A549 (cell line): ENCODE measurements at regions not wholly inside any gene's neighbourhood (a gene's known extent, or its start where the extent isn't known, plus 50 kb on each side); places are given as distances from the start of the nearest gene placed in this dataset.

Source experiments
- ATAC-seq, 2 experiments: fragments of 200-7000 bp in 1 of 2; fragments of >200 bp in 1 of 2; cut with Nextera tagmentation in 1 of 2; cut with Tn5 transposase in 1 of 2; 3 replicates each; pipeline versions ENCODE4 v1.8.0 to v1.9.1; 2018 to 2020; ENCODE audit warnings: mild to moderate bottlenecking in 1 of 2, moderate library complexity in 1 of 2
- CTCF ChIA-PET: fragments of 300-600 bp; sonication (Branson Sonifier 250); formaldehyde crosslinking; extraction: SDS; loops from one replicate; lab custom pipeline; 2021; ENCODE audit warnings: antibody characterized with exemption, inconsistent platforms; lab: Yijun Ruan, JAX
- POLR2A ChIA-PET: fragments of 350-600 bp; formaldehyde crosslinking; extraction: SDS; loops from one replicate; lab custom pipeline; 2021; ENCODE audit warnings: antibody characterized with exemption, inconsistent platforms; lab: Yijun Ruan, JAX
- DNase-seq, 2 experiments: peaks; one replicate each; pipeline versions ENCODE4 v3.0.0 to v3.0.0-alpha.2; 2011 to 2016; ENCODE audit warnings: low read depth in 1 of 2, low spot score in 1 of 2
- FAIRE-seq: peaks from 2 replicates; lab custom pipeline; 2011; peaks lifted over from hg19 to GRCh38; lab: Jason Lieb, UNC
- H3K27ac ChIP-seq, 2 experiments: fragments of >200 bp; sonication (Bioruptor Twin); formaldehyde crosslinking; 3 replicates each; pipeline ENCODE4 v1.5.1; 2016 to 2017
- H3K4me1 ChIP-seq: fragments of >200 bp; sonication (Bioruptor Twin); formaldehyde crosslinking; 3 replicates; pipeline ENCODE4 v1.6.1; 2016
- H3K4me2 ChIP-seq: fragments of >200 bp; sonication (Bioruptor Twin); formaldehyde crosslinking; 3 replicates; pipeline ENCODE4 v1.6.1; 2016
- H3K4me3 ChIP-seq: fragments of >200 bp; sonication (Bioruptor Twin); formaldehyde crosslinking; 3 replicates; pipeline ENCODE4 v1.5.1; 2016
- H3K9me3 ChIP-seq: fragments of >200 bp; sonication (Bioruptor Twin); formaldehyde crosslinking; 3 replicates; pipeline ENCODE4 v1.6.1; 2016
- CHD4 ChIP-seq: fragments of 200-600 bp; sonication (generic); IDR thresholded peaks from 2 replicates; pipeline ENCODE4 v1.6.1; 2016; ENCODE audit warnings: antibody characterized with exemption, mild to moderate bottlenecking, borderline replicate concordance
- CTCF ChIP-seq: fragments of >200 bp; sonication (Bioruptor Twin); formaldehyde crosslinking; IDR thresholded peaks from 3 replicates; pipeline ENCODE4 v1.5.1; 2016
- ELK1 ChIP-seq: fragments of 150-350 bp; IDR thresholded peaks from 2 replicates; pipeline ENCODE4 v1.6.1; 2014; ENCODE audit warnings: low read depth, mild to moderate bottlenecking, low read length
- EP300 ChIP-seq, 2 experiments: fragments of >200 bp; sonication (Bioruptor Twin); formaldehyde crosslinking; IDR thresholded peaks; 2 replicates in 1 of 2; 3 replicates in 1 of 2; pipeline ENCODE4 v1.6.1; 2016 to 2017
- FOSB ChIP-seq: fragments of 250-450 bp; sonication (Bioruptor Pico); IDR thresholded peaks from 2 replicates; pipeline ENCODE4 v1.5.0; 2020; ENCODE audit warnings: mild to moderate bottlenecking, moderate library complexity
- FOXS1 ChIP-seq: fragments of 250-450 bp; sonication (Bioruptor Pico); IDR thresholded peaks from 2 replicates; pipeline ENCODE4 v1.5.0; 2020; ENCODE audit warnings: mild to moderate bottlenecking, moderate library complexity
- HOXB13 ChIP-seq: fragments of 250-450 bp; sonication (Bioruptor Pico); IDR thresholded peaks from 2 replicates; pipeline ENCODE4 v1.5.0; 2020; ENCODE audit warnings: low read depth, mild to moderate bottlenecking, moderate library complexity
- MAZ ChIP-seq: fragments of 150-350 bp; IDR thresholded peaks from 2 replicates; pipeline ENCODE4 v1.6.1; 2014; ENCODE audit warnings: antibody characterized with exemption, low read depth, low read length, borderline replicate concordance
- NPAS2 ChIP-seq: fragments of 250-450 bp; sonication (Bioruptor Pico); IDR thresholded peaks from 2 replicates; pipeline ENCODE4 v1.8.0; 2022; ENCODE audit warnings: mild to moderate bottlenecking, moderate library complexity, borderline replicate concordance
- PBX3 ChIP-seq: IDR thresholded peaks from 2 replicates; pipeline ENCODE4 v1.6.1; 2012
- PHF8 ChIP-seq: fragments of 200-600 bp; sonication (generic); IDR thresholded peaks from 2 replicates; pipeline ENCODE4 v1.6.1; 2016; ENCODE audit warnings: low read depth, mild to moderate bottlenecking, antibody characterized with exemption, moderate library complexity, borderline replicate concordance
- RAD21 ChIP-seq, 2 experiments: fragments of >200 bp in 1 of 2; sonication (Bioruptor Twin) in 1 of 2; formaldehyde crosslinking in 1 of 2; IDR thresholded peaks in 1 of 2; conservative IDR thresholded peaks in 1 of 2; 2 replicates in 1 of 2; 3 replicates in 1 of 2; pipeline ENCODE4 v1.6.1; 2012 to 2018; ENCODE audit warnings: inconsistent platforms in 1 of 2
- RCOR1 ChIP-seq: fragments of 150-350 bp; IDR thresholded peaks from 2 replicates; pipeline ENCODE4 v1.6.1; 2014; ENCODE audit warnings: antibody characterized with exemption, low read length, low read depth
- RFX5 ChIP-seq: fragments of 450-650 bp; IDR thresholded peaks from 2 replicates; pipeline ENCODE4 v1.7.1; 2014; ENCODE audit warnings: antibody characterized with exemption, mild to moderate bottlenecking, moderate library complexity
- RNF2 ChIP-seq: fragments of 200-600 bp; sonication (generic); IDR thresholded peaks from 2 replicates; pipeline ENCODE4 v1.6.1; 2016; ENCODE audit warnings: low read depth, mild to moderate bottlenecking, antibody characterized with exemption, moderate library complexity, borderline replicate concordance
- SMC3 ChIP-seq: fragments of >200 bp; sonication (Bioruptor Twin); formaldehyde crosslinking; IDR thresholded peaks from 3 replicates; pipeline ENCODE4 v1.6.1; 2018; ENCODE audit warnings: inconsistent platforms
- SREBF2 ChIP-seq: fragments of 450-650 bp; IDR thresholded peaks from 2 replicates; pipeline ENCODE4 v1.6.1; 2014; ENCODE audit warnings: mild to moderate bottlenecking, moderate library complexity
- TFCP2L1 ChIP-seq: fragments of 250-450 bp; sonication (Bioruptor Pico); IDR thresholded peaks from 2 replicates; pipeline ENCODE4 v1.5.0; 2021; ENCODE audit warnings: mild to moderate bottlenecking
- WGBS: methylation state at CpG from one replicate; pipeline ENCODE4 v1.1.6; 2017; ENCODE audit errors: missing lambda C conversion rate; 5-methylcytosine and 5-hydroxymethylcytosine counted together

GRCh38 chr10:65348637-65349036 is 1577.2 kb upstream of the LRRTM3 start:
- FAIRE-seq (no peak), DNase-seq (no peak), ATAC-seq (no peak)
- H3K4me2 ChIP-seq = no peak overlapping the region
- no peaks in the 10 kb centered on the region; the same call in 2 of the 3 replicates for H3K9me3 ChIP-seq
- ChIA-PET CTCF (no interaction called here), POLR2A (no interaction called here)
- H3K4me3 ChIP-seq = no peak overlapping the region
- no peaks in the 10 kb centered on the region for H3K4me1 ChIP-seq
- H3K27ac ChIP-seq = no peak overlapping the region
- WGBS = 65% methylated on average over 8 of the region's 8 CpGs
- TF ChIP-seq HOXB13 (CRISPR knock-in tag) = no peak
- TF ChIP-seq CHD4 = no peak
- TF ChIP-seq EP300 (IDR thresholded peaks at IDR 0.05) = no peak
- no peak for TF ChIP-seq PBX3
- no peak for TF ChIP-seq FOXS1 (CRISPR knock-in tag)

- no peak for FAIRE-seq
Measured at GRCh38 chr10:65350611-65351010, 1575.2 kb upstream of the LRRTM3 start.

GRCh38 chr10:65355141-65355680 is 1570.6 kb upstream of the LRRTM3 start:
- no peak for ATAC-seq
- ChIA-PET POLR2A (no interaction called here), CTCF (no interaction called here)
- TF ChIP-seq TFCP2L1 (CRISPR knock-in tag) (no peak), RFX5 (no peak), RNF2 (no peak)
- no peak for DNase-seq
- FAIRE-seq = no peak
- Histone ChIP-seq H3K4me3 (no peak overlapping the region), H3K27ac (no peak overlapping the region), H3K9me3 (no peaks in the 10 kb centered on the region), H3K4me1 (no peaks in the 10 kb centered on the region), H3K4me2 (no peak overlapping the region)
- 68% methylated on average over 2 of the region's 2 CpGs for WGBS

More at GRCh38 chr10:65350611-65351010, 1575.2 kb upstream of the LRRTM3 start:
- H3K4me2 ChIP-seq = no peak overlapping the region
- no peaks in the 10 kb centered on the region; the same call in 2 of the 3 replicates for H3K9me3 ChIP-seq
- no peaks in the 10 kb centered on the region for H3K4me1 ChIP-seq
- no peak overlapping the region for H3K4me3 ChIP-seq
- no peak overlapping the region for H3K27ac ChIP-seq
- ChIA-PET CTCF (no interaction called here), POLR2A (no interaction called here)
- 28% methylated on average over 3 of the region's 3 CpGs for WGBS
- no peak for DNase-seq
- TF ChIP-seq NPAS2 (CRISPR knock-in tag) (no peak), EP300 (IDR thresholded peaks at IDR 0.05) (no peak), RFX5 (no peak), MAZ (no peak), PHF8 (no peak), RCOR1 (no peak), ELK1 (no peak), SREBF2 (no peak)
- TF ChIP-seq, all 56 proteins: peak for 0
- ATAC-seq = no peak

- 6% methylated on average over 1 of the region's 1 CpG for WGBS
- peak in 1 of 2 experiments; percentile 20 for DNase-seq
- no peaks in the 10 kb centered on the region for H3K4me1 ChIP-seq
- POLR2A ChIA-PET = no interaction called here
- no peak for FAIRE-seq
- TF ChIP-seq CTCF (peak; percentile 38), RAD21 (conservative IDR thresholded peaks at IDR 0.05 in 1 of 2, IDR thresholded peaks at IDR 0.05 in 1 of 2) (peak; percentile 56 to 59; a peak in 4 of 5 replicates), FOSB (CRISPR knock-in tag) (no peak), SMC3 (peak; percentile 61)
- CTCF ChIA-PET = no interaction called here
- no peak overlapping the region for H3K4me3 ChIP-seq
- no peak overlapping the region for H3K4me2 ChIP-seq
- ATAC-seq = peak in 1 of 2 experiments; percentile 66; a peak in 1 of 6 replicates
- no peaks in the 10 kb centered on the region for H3K9me3 ChIP-seq
- no peak overlapping the region for H3K27ac ChIP-seq
Measured at GRCh38 chr10:65358565-65358964, 1567.3 kb upstream of the LRRTM3 start.
